GM19238 (cell line): ENCODE measurements at regions not wholly inside any gene's neighbourhood (a gene's known extent, or its start where the extent isn't known, plus 50 kb on each side); places are given as distances from the start of the nearest gene placed in this dataset.
"Not testable (repeated sequence)": the region's sequence is repeated elsewhere in the genome, so short reads cannot be mapped to it uniquely, and the experiment has no call there.

ENCODE experiments used
- DNase-seq: peaks from one replicate; pipeline ENCODE4 v3.0.0; 2011; ENCODE audit warnings: low spot score; ENCODE audit not compliant: insufficient read length

DNA sequence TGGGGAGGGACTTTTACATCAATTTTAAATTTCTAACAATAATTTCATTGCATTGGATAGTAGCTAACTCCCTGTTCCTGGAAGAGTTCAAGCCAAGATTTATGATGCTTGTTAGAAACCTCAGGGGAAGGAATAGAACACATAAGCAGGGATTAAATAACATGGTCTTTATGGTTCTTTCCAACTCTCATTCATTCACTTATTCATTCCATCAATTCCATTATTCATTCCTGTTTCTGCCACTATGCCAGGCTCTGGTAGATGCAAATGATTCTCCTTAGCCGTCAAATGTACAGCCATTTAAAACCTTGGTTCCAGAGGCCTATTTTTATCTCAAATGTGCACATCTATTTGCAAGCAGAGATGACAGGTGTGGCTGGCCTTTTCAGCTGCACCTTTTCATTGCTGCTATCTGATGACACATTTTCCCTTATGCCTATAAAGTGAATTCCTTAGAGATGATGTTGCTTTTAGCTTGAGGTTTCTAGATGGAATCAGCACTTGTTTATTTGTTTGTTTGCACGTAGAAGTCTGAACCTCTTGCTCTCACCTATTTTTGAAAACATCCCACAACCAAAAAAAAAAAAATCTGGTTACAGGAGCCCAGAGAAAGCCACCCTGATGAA is 205.7 kb upstream of the IGFBP3 start:
- DNase-seq: no peak

DNA sequence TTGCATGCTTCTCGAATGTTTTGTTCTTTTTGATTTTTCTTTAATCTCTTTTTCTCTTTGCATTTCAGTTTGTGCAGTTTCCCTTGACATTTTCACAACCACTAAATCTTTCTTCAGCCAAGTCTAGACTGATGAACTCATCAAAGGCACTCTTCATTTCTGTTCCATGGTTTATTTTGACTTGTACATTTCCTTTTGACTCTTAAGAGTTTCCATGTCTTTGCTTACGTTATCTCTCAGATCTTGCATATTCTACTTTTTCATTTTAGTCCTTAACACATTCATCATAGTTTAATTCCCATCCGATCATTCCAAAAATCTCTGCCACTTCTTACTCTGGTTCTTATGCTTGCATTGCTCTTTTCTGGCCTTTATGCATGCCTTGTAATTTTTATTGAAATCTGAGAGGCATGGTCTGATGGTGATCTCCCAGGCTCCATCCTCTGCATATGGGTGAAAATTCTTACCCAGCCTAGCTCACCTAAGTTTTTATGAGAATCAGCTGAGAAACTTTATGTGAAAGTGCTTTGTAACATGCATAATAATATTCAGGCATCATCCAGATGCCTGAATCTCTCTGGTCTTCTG is 202.8 kb upstream of the IGFBP3 start:
- no peak for DNase-seq

DNA sequence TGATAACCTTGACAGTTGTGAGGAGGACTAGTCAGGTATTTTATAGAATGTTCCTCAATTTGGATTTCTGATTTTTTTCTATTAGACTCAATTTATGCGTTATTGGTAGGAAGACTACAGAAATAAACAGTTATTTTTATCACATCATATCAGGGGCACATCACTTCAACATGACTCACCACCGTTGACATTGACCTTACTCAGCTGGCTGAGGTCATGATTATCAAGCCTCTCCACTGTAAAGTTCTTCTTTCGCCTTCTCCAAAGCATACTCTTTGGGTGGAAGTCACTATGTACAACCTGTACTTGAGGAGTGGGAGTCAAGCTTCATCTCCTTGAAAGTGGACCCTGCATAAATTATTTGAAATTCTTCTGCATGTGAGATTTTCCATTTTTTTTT is 194.3 kb upstream of the IGFBP3 start:
- no peak for DNase-seq

DNA sequence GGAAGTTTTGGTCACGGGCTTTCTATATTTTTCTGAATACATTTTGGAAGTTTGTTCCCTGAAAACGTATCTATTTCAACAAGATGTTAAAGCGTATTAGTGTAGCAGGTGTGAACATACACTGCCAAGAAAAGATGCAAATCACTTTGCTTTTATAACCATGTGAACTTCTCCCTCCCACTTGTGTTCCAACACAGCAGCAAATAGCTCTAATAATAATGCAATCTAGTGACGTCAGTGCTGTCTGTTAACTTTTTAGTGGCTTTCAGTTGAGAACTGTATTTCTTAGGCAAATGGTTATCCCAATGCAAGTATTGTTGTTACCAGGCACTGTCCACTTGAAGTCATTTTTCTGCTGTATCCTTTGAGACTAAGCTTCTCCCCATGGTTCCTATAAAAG is 188.4 kb upstream of the IGFBP3 start:
- no peak for DNase-seq

DNA sequence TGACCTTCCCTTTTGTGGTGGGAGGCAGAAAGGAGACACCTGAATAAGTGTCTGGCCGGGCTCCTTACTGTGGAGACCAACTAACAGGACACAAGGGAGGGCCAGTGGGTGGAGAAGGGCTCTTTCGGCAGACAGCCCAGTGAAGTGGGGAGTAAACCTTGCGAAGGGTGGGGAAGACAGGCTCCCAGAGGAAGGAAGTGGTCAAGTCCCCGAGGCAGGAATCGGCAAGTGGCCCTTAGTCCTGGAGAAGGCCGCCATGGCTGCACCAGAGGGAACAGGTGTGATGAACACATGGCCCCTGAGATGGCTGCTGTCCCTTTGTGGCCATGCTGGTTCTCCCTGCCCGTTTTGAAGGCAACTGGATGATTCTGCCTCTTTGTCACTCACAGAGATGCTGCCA is 187.2 kb upstream of the IGFBP3 start:
- no peak for DNase-seq

DNA sequence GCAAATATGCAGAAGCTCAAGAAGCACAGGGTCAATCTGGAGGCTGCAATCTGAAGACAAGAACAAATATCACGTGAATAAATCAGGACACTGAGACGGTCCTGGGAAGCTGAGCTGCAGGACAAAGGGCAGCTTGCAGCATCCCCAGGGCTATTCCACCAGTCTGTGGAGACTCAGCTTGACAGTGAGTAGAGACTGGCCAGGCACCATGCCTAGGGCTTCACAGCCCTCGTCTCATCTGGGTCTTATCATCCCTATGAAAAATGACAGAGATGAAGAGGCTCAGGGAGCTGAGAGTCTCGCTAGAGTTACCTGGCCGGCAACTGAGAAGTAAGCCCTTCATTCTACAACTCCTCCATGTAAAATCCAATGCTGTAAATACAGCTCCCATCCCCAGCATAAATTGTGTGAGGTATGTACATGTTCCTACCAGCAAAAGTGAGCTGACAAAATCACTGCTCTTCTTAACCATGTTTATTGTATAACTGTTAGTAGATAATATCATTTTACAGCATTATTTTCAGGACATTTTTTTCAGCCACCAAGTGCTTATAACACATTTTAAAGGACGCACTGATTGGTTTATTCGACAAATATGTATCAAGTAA is 186.6 kb upstream of the IGFBP3 start:
- DNase-seq: no peak

DNA sequence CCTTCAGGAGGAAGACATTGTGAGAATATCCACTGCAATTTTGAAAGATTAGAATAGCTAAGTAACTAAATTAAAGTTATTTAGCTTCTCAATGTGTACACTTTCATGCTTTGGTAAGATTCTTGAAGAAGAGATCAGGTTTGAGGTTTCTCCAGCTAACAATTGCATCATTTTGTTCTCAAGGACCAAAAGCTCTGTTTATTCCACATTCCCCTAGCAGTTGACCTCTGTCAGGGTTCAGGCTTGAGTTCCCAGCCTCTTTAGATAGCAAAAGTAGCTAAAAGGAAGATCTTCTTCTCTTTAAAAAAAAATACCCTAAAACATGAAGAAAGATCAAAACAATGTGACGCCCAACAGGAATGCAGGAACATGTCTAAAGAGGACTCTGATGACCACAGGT is 179.4 kb upstream of the IGFBP3 start:
- no peak for DNase-seq

DNA sequence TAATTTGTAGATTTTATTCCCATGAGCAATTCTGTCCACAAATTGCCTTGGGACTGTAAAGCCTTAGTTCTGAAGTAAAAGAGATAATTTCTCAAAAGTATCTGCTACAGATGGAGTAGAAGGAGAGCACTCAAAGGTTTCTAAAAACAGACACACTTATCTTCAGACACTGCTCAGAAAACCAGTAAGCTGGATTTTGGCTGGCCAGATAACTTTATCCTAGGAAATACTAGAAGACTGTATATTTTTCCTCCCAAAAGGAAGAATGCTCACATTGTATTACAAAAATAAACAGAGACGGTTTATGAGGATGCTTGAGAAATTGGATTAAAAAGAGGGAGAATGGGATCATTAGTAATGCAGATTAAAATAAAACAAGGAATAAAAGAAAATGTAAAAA is 178.0 kb upstream of the IGFBP3 start:
- no peak for DNase-seq

DNA sequence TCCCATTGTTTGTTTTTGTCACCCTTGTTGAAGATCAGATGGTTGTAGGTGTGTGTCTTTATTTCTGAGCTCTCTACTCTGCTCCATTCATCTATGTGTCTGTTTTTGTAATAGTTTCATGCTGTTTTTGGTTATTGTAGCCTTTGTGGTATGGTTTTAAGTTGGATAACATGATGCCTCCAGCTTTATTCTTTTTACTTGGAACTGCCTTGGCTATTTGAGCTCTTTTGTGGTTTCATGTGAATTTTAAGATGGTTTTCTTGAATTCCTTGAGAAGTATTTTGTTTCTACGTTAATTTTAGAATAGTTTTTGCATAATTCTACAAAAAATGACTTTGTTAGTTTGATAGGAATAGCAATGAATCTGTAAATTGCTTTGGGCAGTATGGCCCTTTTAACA is 170.0 kb upstream of the IGFBP3 start:
- DNase-seq: no peak

DNA sequence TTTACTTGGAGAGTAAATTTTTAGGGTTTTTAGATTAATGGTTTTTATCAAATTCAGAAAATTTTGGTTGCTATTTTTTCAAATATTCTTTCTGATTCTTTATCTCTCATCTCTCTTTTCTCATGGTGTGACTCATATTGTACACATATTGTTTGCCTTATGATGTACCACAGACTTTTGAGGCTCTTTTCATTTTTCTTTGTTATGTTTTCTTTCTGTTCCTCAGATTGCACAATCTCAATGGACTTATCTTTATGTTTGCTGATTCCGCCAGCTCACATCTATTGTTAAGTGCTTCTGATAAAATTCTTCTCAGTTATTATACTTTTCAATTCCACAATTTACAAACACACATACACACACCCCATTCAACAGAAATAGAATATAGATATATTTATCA is 168.2 kb upstream of the IGFBP3 start:
- no peak for DNase-seq

DNA sequence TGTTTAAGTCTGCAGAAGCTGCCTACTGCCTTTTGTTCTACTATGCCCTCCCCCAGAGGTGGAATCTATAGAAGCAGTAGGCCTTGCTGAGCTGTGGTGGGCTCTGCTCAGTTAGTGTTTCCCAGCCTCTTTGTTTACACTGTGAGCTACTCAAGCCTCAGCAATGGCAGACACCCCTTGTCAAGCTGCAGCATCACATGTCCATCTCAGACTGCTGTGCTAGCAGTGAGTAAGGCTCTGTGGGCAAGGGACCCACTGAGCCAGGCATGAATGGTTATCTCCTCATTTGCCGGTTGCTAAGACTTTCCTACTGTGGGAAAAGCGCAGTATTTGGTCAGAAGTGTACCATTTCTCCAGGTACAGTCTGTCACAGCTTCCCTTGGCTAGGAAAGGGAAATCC is 167.4 kb upstream of the IGFBP3 start:
- DNase-seq: not testable (repeated sequence)

DNA sequence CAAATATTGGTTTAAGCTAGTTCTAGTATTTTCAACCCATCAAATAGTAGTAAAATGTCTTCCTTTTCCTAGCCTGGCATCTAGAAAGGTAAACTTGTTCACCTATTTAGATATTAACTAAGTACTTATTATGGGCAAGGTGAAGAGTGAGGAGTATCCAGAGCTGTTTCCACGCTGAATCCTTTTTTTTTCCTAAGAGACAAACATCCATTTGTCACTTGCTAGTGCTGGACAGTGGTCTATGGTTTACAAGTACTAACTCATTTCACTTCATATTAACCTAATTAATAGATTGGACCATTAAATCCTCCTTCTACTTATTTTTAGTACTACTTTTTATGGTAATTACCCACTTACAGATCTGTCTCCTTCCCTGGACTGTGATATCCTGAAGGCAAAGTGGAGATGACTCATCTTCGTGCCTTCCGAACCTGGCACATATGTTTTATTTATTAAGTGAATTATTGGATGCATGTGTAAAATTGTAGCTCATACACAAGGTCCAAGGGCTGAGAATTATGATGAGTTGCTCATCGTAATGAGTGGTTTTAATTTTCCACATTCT is 159.6 kb upstream of the IGFBP3 start:
- no peak for DNase-seq

DNA sequence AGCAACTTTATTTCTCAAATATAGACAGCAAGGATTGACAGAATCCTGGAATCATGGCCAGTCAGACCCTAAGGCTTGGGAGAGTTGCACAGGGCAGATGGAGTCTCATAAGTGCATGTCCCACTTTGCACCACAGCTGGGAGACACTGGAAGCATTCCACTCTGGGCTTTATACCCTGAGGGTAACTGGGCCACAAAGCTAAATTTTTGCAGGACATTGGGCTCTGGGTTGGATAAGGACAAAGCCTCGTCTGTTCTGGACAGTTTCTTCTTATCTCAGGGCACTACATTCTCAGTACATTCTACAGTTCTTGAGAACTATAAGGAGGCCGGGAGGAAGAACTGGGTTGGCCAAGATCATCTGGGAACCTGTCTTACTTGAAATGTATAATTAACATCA is 158.3 kb upstream of the IGFBP3 start:
- DNase-seq: no peak

DNA sequence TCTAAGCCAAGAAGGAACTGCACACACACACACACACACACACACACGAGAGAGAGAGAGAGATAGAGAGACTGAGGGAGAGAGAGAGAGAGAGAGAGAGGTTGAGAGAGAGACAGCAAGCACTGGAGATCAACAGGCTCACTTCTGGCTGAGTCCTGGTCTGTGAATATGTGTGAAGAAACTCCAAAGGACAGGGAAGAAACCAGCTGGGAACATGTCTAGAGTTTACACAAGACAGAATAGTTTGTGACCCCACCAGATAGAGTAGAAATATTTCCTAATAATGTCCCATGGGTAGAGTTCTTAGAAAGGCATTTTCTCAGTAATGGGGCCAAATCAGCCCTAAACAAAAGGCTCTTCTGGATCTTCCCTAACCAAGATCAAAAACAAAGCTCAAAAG is 155.5 kb upstream of the IGFBP3 start:
- no peak for DNase-seq

DNA sequence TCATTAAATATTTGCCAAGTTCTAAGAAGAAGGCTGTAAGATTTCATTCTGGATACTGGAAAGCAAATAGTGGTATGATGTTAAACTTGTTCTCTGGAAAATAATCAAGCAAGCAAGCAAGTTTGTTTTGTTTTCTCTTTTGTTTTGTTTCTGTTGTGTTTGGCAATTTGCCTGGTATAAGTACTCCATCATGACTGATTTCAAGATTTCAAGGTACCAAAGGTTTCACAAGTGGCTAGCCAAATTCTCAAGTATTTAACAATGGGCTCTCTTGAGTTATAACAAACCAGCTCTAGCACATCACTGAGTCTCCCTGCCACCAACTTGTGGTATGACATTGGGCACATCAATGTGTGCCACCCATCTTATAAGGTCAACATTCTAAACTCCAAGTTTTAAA is 151.7 kb upstream of the IGFBP3 start:
- no peak for DNase-seq

DNA sequence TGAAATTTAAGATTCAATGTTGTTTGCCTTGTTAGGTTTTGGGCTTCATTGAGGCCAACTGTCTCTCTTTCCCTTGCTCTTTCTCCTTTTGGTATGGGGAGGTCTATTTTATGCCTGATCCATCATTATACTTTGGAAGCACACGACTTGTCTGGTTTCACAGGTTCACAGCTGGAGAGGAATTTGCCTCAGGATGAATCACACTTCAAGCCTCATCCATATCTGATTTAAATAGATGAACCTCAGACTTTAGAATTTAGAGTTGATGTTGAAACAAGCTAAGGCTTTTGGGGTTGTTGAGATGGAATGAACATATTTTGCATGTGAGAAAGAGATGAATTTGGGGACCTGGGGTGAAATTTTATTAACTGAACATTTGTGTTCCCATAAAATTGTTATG is 150.5 kb upstream of the IGFBP3 start:
- no peak for DNase-seq

DNA sequence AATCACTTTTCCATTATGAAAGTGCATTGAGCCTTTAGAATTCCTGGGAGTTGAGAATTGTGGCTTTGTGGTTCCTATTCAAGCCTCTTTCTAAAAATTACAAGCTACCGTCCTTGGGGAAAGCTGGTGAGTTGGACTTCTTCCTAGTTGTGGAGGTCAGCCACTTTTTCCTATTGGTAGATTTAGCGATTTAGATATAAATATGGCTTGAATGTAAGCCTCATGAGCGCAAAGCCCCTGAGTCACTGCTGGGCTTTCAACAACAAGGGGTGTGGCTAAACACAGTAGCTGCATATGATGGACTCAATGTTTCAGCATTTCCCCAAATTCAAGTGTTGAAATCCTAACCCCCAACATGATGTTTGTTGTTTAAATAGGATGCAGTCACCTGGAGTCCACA is 150.0 kb upstream of the IGFBP3 start:
- no peak for DNase-seq

DNA sequence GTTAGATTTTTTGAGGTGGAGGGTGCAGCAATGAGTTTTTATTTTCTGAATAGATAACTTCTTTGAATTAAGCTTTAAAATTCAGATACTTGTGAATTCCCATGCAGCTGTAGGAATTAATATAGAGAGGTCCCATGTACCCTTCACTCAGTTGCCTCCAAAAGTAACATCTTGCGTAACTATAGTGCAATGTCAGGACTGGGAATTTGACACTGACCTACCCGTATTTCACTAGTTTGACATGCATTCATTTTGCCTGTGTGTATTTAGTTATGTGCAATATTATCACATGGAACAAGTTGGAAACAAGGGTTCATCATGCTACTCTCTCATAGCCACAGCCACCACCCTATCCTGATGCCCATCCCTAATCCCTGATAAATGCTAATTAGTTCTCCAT is 147.1 kb upstream of the IGFBP3 start:
- DNase-seq: no peak

DNA sequence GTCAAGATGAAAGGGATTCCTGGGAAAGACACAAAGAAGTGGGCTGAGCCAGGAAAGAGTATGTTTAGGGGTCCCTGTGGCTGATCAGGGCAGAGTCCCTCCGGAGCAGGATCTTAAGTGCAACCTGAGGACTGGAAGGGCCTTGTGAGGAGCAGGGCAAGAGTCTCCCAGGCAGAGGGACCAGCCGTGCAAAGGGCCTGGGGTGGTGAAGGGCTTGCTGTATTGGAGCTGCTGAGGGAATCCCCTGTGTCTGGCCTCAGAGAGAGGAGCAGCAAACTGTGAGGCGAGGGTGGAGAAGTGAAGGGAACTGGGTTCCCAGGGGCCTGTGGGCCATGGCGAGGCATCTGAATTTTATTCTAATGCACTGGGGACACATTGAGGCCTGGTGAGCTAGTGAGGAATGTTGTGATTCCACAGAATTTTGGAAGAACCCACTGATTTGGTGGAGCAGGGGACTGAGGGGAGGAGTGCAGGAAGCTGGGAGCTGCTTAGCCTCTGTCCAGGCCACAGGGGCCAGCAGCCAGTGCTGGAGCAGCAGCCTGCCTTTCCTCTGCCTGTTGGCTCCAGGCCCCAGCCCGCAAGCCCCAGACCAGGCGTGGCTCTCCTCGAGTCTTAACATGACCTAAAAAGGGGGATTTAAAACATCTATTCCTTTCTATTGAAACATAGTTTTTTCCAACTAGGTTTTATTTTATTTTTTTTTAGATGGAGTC is 138.4 kb upstream of the IGFBP3 start:
- no peak for DNase-seq

DNA sequence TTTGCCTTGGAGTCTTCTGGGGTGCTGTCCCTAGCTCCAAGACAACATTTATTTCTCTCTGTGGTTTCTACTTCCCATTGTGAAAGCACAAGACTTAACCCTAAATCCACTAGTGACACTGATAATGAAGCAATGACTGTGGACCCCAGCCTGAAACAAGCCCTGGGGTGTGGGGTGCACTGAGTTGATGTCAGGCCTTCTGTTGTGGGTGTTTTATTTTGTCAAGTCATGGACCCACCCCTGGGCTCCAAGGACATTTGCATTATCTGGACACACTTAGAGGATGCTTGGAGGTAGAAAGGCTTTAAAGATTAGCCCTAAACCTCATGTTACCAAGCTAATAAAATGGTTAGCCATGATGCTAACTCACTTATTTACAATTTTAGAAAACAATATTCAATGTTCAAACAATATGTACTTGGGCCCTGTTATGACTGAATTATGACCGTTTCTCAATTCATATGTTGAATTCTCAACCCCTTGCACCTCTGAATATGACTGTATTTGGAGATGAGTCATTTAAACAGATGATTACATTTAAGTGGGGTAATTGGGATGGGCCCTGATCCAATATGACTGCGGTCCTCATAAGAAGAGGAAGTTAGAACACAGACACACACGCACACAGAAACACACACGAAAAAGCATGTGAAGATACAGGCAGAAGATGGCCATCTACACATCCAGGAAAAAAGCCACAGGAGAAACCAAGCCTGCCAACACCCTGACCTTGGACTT is 137.2 kb upstream of the IGFBP3 start:
- DNase-seq: no peak

DNA sequence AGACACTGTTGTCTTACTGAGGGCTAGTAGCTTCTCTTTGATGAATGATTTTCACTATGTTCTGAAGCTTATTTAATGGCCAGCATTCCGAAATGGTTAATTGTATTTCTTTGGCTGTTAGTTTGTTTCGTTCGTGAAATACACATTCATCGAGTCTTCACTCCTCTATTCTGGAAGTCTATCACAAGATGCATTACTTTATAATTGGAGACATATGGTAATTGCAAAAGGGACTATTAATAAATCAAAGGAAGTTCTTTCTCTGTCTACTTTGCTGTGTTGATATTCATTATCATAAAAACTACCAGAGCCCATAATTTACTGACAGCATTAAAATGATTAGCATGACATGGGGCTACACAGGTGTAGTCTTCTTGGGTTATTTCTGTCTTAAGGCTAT is 133.8 kb upstream of the IGFBP3 start:
- DNase-seq: no peak

DNA sequence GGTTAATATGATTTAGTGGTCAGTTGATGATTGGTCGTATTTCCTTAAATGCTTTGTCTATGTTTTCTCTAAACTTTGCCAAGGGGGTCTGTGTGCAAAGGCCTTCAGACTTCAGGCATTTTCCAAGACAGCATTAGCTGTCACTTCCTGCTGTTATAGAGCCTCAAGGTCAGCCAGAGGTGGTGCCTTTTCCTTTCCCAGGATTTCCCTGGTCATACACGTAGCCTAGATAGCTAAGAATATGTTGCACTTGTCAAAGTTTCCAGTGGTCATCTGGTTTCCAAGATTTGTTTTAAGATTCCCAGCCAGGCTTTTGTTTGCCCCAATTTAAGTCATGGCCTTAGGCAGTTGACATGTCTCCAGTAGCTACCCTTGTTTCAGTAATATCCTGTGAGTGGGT is 133.2 kb upstream of the IGFBP3 start:
- DNase-seq: no peak
